ENCODE measurements at regions not wholly inside any gene's neighbourhood (a gene's known extent, or its start where the extent isn't known, plus 50 kb on each side); places are given as distances from the start of the nearest gene placed in this dataset.

DNA sequence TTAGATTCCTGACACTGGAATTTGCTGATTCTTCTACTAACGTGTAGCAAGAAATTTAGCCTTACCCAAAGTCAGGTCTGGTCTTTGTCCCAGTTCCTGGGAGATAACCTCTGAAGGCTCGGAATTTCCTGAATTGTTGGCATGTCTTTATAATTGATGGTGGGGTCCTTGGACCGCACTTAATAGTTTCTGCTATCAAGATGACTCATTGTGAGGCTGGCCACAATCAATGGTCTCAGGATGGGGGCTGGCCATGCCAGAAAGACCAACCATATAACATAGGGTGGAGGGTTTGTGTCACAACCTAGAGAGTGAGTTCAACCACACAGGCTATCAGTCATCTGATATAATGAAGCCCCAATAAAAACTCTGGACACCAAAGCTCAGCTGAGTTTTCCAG is 259.7 kb downstream of the DAD1 start:
- Histone ChIP-seq H3K4me3 (no peak overlapping the region), H3K36me3 (no peaks in the 10 kb centered on the region), H3K9me3 (ENCODE audit: low read depth) (no peaks in the 10 kb centered on the region), H3K27me3 (no peaks in the 10 kb centered on the region), H3K27ac (no peak overlapping the region), H3K4me1 (ENCODE audit: low read depth) (no peaks in the 10 kb centered on the region)
- DNase-seq (ENCODE audit: low read depth in 1 of 2, low spot score in 1 of 2), result no peak
- no peak for TF ChIP-seq CTCF (IDR thresholded peaks at IDR 0.05; ENCODE audit: low read depth, low read length)

GRCh38 chr14:22325676-22326400 is 263.2 kb downstream of the DAD1 start:
- Histone ChIP-seq H3K27me3 (no peaks in the 10 kb centered on the region), H3K4me1 (ENCODE audit: low read depth) (no peaks in the 10 kb centered on the region), H3K27ac (no peak overlapping the region), H3K9me3 (ENCODE audit: low read depth) (no peaks in the 10 kb centered on the region), H3K36me3 (no peaks in the 10 kb centered on the region), H3K4me3 (no peak overlapping the region)
- no peak for DNase-seq (ENCODE audit: low read depth in 1 of 2, low spot score in 1 of 2)
- TF ChIP-seq CTCF (IDR thresholded peaks at IDR 0.05; ENCODE audit: low read depth, low read length), result no peak

DNA sequence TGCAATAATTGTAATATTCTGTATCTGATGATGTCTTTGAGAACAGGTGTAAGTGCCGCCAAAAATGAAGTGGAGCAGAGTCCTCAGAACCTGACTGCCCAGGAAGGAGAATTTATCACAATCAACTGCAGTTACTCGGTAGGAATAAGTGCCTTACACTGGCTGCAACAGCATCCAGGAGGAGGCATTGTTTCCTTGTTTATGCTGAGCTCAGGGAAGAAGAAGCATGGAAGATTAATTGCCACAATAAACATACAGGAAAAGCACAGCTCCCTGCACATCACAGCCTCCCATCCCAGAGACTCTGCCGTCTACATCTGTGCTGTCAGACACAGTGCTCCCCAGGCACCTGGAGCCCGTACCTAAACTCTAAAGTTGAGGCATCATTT is 268.7 kb downstream of the DAD1 start:
- Histone ChIP-seq H3K27ac (no peak overlapping the region), H3K27me3 (no peaks in the 10 kb centered on the region), H3K36me3 (no peaks in the 10 kb centered on the region), H3K4me3 (no peak overlapping the region), H3K9me3 (ENCODE audit: low read depth) (no peaks in the 10 kb centered on the region), H3K4me1 (ENCODE audit: low read depth) (no peaks in the 10 kb centered on the region)
- no peak for TF ChIP-seq CTCF (IDR thresholded peaks at IDR 0.05; ENCODE audit: low read depth, low read length)
- no peak for DNase-seq (ENCODE audit: low read depth in 1 of 2, low spot score in 1 of 2)

DNA sequence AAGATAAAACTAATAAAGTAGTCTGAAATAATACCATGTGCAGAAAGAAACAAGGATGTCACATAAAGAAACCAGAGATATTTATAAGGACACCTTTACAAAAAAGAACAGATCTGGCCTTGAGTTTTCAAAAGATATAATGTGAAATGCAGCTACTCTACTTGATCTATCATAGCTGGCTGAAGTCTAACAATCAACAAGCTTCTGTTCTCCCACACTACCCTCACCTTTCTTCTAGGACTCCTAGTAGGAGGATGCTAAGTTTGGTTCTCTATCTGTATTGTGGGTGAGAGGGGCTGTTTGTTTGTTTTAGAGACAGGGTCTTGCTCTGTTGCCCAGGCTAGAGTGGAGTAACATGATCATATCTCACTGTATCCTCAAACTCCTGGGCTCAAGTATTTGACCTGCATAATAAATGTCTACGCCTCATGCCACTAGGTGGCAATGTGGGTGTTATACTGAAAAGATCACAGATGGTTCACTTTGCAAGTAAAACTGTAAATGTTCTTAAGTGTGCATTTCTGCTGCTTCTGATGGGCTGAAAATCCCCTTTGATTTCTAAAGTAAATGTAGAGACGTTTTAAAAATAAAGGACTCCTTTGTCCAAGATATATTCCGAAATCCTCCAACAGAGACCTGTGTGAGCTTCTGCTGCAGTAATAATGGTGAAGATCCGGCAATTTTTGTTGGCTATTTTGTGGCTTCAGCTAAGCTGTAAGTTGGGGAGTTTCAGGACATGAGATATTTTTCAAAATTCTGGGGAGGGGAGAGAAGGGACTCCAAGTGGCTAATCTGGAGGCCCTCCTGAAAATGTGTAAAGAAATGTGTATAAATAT is 269.3 kb downstream of the DAD1 start:
- Histone ChIP-seq H3K4me3 (no peak overlapping the region), H3K36me3 (no peaks in the 10 kb centered on the region), H3K9me3 (ENCODE audit: low read depth) (no peaks in the 10 kb centered on the region), H3K27ac (no peak overlapping the region), H3K27me3 (no peaks in the 10 kb centered on the region), H3K4me1 (ENCODE audit: low read depth) (no peaks in the 10 kb centered on the region)
- TF ChIP-seq CTCF (IDR thresholded peaks at IDR 0.05; ENCODE audit: low read depth, low read length), result peak; percentile 76
- DNase-seq (ENCODE audit: low read depth in 1 of 2, low spot score in 1 of 2), result peak; percentile 59 to 72

DNA sequence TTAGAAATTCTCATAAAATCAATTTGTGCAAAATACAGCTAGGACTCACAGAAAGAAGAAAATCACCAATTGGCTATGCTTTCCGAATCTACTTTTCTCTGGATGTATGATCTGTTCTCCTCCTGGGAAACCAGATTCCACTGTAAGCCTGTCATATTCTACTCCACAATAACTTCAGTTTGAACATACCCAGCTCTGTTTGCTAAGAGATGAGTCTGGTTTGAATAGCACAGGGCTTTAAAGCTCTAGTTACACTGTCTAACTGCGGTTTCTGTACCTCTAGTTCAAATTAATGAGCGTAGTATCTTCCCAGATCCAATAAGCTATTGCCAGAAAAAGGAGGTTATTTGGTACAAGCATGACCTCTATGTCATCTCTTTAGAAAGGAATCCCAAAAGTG is 270.1 kb downstream of the DAD1 start:
- H3K4me3 ChIP-seq, result no peak overlapping the region

More for the DNA sequence above, 270.1 kb downstream of the DAD1 start:
- H3K9me3 ChIP-seq (ENCODE audit: low read depth), result no peaks in the 10 kb centered on the region
- no peaks in the 10 kb centered on the region for H3K36me3 ChIP-seq
- TF ChIP-seq CTCF (IDR thresholded peaks at IDR 0.05; ENCODE audit: low read depth, low read length), result no peak
- DNase-seq (ENCODE audit: low read depth in 1 of 2, low spot score in 1 of 2), result no peak
- no peaks in the 10 kb centered on the region for H3K27me3 ChIP-seq
- no peak overlapping the region for H3K27ac ChIP-seq
- no peaks in the 10 kb centered on the region for H3K4me1 ChIP-seq (ENCODE audit: low read depth)
